CD4-positive, alpha-beta T cell treated with Interleukin-4 for 4 hours (primary cell): ENCODE measurements at regions not wholly inside any gene's neighbourhood (a gene's known extent, or its start where the extent isn't known, plus 50 kb on each side); places are given as distances from the start of the nearest gene placed in this dataset.
"Not testable (repeated sequence)": the region's sequence is repeated elsewhere in the genome, so short reads cannot be mapped to it uniquely, and the experiment has no call there.

Experiments
- DNase-seq: peaks from one replicate; pipeline ENCODE4 v3.0.0-alpha.2; 2020

DNA sequence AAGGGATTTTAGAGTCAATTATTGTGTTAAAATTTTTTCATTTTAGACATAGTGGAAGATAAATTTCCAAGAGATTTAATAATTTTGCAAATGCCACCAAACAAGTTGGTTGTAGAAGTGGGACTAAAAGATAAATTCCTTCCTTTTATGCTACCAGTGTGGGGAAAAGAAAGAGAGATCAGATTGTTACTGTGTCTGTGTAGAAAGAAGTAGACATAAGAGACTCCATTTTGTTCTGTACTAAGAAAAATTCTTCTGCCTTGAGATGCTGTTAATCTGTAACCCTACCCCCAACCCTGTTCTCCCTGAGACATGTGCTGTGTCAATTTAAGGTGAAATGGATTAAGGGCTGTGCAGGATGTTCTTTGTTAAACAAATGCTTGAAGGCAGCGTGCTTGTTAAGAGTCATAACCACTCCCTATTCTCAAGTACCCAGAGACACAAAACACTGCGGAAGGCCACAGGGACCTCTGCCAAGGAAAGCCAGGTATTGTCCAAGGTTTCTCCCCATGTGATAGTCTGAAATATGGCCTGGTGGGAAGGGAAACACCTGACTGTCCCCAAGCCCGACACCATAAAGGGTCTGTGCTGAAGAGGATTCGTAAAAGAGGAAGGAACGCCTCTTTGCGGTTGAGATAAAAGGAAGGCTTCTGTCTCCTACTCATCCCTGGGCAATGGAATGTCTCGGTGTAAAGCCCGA lies 117.0 kb downstream of the CEP44 start:
- DNase-seq, result not testable (repeated sequence)

- DNase-seq, result no peak
Observed at GRCh38 chr4:174398728-174399127, 115.0 kb downstream of the CEP44 start.

DNA sequence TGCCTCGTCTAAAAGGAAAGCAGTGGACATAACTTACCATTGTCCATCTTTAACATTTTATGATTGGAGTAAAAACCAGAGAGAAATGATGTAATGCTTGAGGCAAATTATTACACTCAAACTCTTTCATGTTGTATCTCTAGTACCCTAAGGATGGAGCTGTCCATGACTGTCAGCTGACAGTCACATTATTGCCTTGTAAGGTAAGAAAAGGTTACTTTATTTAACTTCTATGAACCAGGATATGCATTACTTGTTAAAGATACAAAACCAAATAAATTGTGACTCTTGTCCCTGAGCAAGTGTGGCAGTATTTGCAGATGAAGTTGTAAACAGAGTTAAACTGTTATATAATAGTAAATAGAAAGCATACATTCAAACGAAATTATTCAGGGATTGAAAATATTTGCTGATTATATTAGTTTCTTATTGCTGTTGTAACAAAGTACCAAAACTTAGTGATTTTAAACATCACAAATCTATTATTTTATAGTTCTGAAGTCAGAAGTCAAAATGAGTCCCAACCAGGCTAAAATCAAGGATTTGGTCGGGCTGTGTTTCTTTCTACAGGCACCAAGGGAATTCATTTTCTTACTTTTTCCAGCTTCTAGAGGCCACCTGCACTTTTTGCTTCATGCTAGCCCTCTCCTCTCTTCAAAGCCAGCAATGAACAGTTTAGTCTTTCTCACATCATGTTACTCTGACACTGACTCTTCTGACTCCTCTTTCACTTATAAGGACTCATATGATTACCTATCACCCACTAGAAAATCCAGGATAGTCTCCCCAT lies 113.8 kb downstream of the CEP44 start:
- DNase-seq, result no peak

DNA sequence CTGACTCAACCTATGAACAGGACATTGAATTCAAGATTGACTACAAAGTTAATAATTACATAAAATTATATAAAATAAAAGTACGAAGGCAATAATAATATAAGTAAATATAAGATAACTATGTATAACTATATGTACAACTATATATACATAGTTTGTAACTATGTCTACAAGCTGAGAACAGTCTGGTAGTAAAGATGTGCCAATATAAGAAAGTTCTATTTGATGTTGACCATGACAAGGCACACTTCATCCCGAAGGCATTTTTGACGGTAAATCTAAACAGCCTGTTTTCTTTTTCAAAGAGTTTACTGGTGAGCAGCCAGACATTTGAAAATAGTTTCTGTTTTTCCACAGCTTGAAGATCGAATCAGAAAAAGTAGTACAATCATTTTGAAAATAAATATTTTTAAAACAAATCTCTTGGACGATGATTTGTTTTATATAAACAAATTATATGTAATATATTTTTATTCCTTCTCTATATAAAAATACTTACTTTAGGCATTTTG lies 112.9 kb downstream of the CEP44 start:
- no peak for DNase-seq

DNA sequence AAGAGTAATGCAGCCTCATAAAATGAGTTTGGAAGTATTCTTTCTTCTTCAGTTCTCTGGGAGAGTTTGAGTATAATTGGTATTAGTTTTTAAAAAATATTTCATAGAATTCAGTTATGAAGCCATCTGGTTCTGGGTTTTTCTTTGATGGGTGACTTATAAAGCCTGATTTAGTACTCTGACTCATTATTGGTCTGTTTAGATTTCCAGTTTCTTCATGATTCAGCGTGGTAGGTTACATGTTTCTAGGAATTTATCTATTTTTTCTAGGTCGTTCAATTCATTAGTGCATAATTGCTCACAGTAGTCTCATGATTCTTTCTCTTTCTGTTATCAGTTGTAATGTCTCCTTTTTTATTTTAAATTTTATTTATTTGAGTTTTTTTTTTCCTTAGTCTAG lies 111.2 kb downstream of the CEP44 start:
- DNase-seq, result no peak

DNA sequence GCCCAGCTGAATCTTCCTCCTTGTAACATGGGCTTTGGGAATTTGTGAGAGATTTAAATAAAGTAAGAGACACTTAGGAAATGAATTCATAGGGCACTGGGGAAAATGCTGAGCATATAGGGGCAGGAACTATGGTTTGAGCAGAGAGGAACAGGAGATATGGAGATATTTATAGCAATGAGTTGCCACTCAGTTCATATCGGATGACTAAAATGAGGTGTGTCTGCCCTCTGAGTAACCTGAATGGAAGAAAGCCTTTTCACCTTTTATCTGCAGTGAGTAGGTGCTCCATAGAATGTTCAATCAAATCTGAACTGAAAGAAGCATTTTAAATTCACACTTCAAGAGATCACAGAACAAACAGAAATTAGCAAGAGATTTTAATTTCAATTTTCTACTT lies 105.7 kb downstream of the CEP44 start:
- DNase-seq, result no peak

- DNase-seq, result no peak
Observed at GRCh38 chr4:174388461-174389145, 104.9 kb downstream of the CEP44 start.

DNA sequence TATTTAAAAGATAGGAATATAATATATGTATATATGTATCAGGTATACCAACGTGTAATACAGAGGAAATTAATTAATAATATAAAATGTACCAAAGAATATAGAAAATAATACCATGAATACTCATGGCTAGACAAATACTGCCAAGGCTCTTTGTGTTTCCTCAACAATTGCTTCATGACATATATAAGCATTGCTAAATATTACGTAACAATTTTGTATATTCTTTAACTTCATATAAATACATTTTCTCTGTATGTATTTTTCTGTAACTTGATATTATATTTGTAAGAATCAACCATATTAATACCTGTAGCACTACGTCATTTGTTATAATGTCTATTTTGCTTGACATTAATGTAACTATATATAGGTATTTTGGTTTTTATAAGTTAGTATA lies 104.0 kb downstream of the CEP44 start:
- no peak for DNase-seq

DNA sequence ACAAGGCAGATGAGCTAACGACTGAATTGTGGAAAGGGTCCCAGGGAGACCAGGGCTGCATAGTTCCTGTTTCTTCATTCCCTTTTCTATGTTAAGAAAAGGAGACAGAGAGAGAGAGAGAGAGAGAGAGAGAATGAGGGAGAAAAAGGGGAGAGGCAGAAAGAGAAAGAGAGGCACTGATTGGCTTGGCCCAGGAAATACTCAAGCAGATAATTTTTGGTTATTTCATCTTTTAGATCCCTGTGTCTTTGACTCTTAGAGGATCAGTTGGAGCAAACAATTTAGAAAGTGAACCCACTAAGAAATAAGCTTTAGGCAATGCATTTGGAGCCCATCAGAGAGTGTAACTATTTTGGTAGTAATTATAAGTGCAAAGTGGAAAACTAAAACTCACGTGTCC lies 103.4 kb downstream of the CEP44 start:
- DNase-seq, result no peak

- DNase-seq, result no peak
Observed at GRCh38 chr4:174383783-174384182, 100.1 kb downstream of the CEP44 start.

GRCh38 chr4:174382938-174383605 lies 99.4 kb downstream of the CEP44 start:
- DNase-seq, result not testable (repeated sequence)
